VCaP (cell line): ENCODE measurements at regions not wholly inside any gene's neighbourhood (a gene's known extent, or its start where the extent isn't known, plus 50 kb on each side); places are given as distances from the start of the nearest gene placed in this dataset.

ENCODE experiments used
- H3K27ac ChIP-seq: fragments of 450-650 bp; 2 replicates; pipeline ENCODE4 v1.5.1; 2017
- CTCF ChIP-seq: fragments of 450-650 bp; conservative IDR thresholded peaks from 2 replicates; pipeline ENCODE4 v1.5.1; 2017; ENCODE audit warnings: mild to moderate bottlenecking, moderate library complexity

- H3K27ac ChIP-seq = no peak overlapping the region
- no peak for TF ChIP-seq CTCF
Measured at GRCh38 chr14:22026527-22026926, 352.9 kb upstream of the OR4E1 start.

GRCh38 chr14:22025879-22026278 lies 352.3 kb upstream of the OR4E1 start:
- TF ChIP-seq CTCF = no peak
- H3K27ac ChIP-seq = no peak overlapping the region

DNA sequence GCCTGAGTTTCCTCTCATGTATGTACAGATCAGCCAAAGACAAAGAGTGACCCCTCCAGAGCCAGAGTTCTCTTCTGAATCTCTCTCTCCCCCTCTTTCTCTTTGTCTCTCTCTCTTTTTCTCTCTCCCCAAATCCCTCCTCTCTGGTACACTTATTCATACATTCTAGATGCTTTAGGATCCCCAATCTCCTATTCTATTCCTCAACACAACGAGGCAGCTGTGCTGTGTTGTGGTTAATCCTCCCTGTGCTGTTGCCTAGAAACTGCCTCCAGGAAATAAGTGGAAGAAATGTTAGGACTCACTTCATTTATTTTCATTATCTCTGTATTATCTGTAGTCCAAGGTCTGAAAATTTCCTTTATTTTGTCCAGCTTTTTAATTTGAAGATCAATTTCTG lies 350.5 kb upstream of the OR4E1 start:
- TF ChIP-seq CTCF = no peak
- peak overlapping the region; percentile 17; the same call in 1 of the 2 replicates for H3K27ac ChIP-seq

DNA sequence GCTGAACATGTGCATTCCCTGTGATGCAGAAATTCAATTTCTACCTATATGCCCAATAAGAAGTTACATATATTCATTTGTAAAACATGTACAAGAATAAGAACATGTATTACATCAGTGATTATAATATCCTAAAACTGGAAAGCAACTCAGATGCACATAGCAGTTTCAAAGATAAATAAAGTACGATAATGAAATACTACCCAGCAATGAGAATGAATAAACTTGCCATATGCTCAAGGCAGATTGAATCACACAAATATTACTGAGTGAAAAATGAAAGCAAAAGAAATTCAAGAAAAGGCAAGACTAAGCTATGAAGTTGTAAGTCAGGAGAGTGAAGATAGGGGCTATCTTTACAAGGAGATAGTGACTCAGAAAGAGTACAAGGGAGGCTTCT lies 345.3 kb upstream of the OR4E1 start:
- no peak for TF ChIP-seq CTCF
- no peak overlapping the region for H3K27ac ChIP-seq

DNA sequence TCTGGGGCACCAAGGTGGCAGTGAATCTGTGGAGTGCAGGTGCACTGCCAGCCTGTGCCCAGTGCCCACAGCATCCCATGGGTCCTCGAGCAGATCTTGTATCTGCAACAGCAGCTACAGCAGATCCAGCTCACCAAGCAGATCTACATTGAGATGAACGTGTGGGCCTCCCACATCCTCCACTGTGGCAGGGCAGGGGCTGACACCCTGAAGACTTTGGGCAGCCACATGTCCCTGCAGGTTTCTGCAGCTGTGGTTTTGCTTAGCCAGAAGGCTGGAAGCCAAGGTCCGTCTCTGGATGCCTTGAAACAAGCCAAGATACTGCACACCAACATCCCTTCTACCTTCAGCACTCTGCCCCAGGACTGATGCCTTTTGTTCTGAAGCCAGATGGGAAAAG lies 338.8 kb upstream of the OR4E1 start:
- TF ChIP-seq CTCF = no peak
- H3K27ac ChIP-seq = no peak overlapping the region

GRCh38 chr14:22011253-22011642 lies 337.6 kb upstream of the OR4E1 start:
- no peak overlapping the region for H3K27ac ChIP-seq
- no peak for TF ChIP-seq CTCF

DNA sequence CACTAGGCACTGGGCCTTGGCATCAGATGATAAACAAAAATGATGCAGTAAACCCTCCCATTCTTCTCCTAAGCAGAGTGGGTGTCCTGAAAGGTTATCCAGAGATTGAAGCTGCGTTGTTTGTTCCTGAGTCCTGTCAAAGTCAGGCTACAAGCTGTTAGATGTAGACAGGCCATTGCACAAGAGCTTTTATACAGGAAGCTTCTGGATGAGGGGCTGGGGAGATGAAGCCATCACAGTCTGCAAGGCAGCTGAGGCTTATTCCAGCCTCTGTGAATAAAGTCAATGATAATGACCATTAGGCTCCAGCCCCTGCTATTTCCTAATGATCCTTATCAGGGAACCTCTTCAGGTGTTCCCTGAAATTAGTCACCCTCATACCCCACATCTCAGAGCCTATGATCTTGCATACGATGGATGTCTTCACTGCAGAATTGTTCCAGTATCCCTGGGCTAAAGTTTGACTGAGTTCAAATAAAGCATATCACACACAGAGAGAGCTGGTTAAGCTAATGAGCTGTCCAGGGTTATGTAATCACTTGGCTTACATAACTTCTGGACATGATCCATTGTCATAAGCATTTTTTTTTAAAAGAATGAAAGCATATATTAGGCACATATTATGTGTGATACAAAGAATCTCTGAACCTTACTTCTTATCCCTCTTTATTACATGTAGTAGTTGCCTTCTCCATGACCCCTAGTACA lies 337.1 kb upstream of the OR4E1 start:
- no peak for TF ChIP-seq CTCF

More for the DNA sequence above, 337.1 kb upstream of the OR4E1 start:
- no peak overlapping the region for H3K27ac ChIP-seq
